ENCODE measurements at regions not wholly inside any gene's neighbourhood (a gene's known extent, or its start where the extent isn't known, plus 50 kb on each side); places are given as distances from the start of the nearest gene placed in this dataset.

DNA sequence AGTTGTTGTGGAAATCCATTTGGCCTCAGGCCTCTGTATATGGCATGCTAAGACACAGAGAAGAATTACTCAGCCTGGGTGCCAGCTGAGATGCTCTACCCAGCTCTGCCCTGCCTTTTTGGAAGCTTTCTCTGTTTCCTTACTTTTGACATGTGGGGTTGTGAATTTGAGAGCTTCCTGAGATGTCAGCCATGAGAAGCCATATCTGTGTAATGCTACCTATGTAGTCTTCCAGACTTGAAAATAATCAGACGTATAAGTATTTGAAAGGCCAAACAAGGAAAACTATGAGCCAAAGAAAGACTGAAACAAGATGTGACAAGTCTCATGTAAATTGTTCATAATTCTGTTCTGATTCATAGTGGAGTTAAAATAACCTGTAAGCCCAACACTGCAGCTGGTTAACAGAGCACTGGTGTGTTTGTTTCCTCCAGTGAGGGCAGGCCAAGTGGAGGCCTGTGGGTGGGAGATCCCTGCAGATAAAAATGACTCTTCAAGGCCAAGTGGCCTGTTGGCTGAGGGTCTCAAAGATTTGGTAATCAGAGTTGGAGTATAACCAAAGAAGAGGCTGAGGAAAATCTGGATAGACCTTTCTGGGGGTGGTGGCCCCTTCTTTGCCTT, 94.0 kb downstream of the TMX1 start:
- TF ChIP-seq, protein P1, sequence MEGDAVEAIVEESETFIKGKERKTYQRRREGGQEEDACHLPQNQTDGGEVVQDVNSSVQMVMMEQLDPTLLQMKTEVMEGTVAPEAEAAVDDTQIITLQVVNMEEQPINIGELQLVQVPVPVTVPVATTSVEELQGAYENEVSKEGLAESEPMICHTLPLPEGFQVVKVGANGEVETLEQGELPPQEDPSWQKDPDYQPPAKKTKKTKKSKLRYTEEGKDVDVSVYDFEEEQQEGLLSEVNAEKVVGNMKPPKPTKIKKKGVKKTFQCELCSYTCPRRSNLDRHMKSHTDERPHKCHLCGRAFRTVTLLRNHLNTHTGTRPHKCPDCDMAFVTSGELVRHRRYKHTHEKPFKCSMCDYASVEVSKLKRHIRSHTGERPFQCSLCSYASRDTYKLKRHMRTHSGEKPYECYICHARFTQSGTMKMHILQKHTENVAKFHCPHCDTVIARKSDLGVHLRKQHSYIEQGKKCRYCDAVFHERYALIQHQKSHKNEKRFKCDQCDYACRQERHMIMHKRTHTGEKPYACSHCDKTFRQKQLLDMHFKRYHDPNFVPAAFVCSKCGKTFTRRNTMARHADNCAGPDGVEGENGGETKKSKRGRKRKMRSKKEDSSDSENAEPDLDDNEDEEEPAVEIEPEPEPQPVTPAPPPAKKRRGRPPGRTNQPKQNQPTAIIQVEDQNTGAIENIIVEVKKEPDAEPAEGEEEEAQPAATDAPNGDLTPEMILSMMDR (IDR thresholded peaks at IDR 0.05; ENCODE audit: insufficient read depth, low read length), result no peak
- TF ChIP-seq, protein P2, sequence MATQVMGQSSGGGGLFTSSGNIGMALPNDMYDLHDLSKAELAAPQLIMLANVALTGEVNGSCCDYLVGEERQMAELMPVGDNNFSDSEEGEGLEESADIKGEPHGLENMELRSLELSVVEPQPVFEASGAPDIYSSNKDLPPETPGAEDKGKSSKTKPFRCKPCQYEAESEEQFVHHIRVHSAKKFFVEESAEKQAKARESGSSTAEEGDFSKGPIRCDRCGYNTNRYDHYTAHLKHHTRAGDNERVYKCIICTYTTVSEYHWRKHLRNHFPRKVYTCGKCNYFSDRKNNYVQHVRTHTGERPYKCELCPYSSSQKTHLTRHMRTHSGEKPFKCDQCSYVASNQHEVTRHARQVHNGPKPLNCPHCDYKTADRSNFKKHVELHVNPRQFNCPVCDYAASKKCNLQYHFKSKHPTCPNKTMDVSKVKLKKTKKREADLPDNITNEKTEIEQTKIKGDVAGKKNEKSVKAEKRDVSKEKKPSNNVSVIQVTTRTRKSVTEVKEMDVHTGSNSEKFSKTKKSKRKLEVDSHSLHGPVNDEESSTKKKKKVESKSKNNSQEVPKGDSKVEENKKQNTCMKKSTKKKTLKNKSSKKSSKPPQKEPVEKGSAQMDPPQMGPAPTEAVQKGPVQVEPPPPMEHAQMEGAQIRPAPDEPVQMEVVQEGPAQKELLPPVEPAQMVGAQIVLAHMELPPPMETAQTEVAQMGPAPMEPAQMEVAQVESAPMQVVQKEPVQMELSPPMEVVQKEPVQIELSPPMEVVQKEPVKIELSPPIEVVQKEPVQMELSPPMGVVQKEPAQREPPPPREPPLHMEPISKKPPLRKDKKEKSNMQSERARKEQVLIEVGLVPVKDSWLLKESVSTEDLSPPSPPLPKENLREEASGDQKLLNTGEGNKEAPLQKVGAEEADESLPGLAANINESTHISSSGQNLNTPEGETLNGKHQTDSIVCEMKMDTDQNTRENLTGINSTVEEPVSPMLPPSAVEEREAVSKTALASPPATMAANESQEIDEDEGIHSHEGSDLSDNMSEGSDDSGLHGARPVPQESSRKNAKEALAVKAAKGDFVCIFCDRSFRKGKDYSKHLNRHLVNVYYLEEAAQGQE (IDR thresholded peaks at IDR 0.05; ENCODE audit: insufficient replicate concordance, low read depth), result no peak
- no peak for TF ChIP-seq POLR2AphosphoS5 (IDR thresholded peaks at IDR 0.05; ENCODE audit: low read depth)
- no peak for TF ChIP-seq GABPA (IDR thresholded peaks at IDR 0.05; ENCODE audit: low read depth)
- TF ChIP-seq SPI1 (IDR thresholded peaks at IDR 0.05; ENCODE audit: borderline replicate concordance, low read depth), result no peak
